Fibroblast of peridontal ligament (primary cell): ENCODE measurements at regions not wholly inside any gene's neighbourhood (a gene's known extent, or its start where the extent isn't known, plus 50 kb on each side); places are given as distances from the start of the nearest gene placed in this dataset.

Source experiments
- DNase-seq: peaks from one replicate; pipeline ENCODE4 v3.0.0-alpha.2; 2010; ENCODE audit errors: extremely low read depth

GRCh38 chr2:150787353-150788093, 300.1 kb upstream of the RND3 start:
- DNase-seq, result no peak

DNA sequence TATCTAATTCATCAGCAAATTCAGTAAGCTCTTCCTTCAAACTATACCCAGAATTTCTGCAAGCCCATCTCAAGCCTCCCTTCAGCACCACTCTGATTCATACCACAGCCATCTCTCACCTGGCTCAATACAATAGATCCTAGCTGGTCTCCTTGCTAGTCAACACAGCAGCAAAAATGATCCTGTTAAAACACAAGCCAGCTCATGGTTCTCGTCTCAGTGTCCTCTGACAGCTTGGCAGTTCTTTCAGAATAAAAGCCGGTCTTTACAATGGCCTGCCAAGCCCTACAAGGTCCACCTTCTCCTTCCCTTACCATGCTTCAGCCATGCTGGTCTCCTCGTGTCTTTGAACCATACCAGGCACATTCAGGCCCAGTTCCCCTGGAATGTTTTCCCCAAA, 296.9 kb upstream of the RND3 start:
- no peak for DNase-seq

DNA sequence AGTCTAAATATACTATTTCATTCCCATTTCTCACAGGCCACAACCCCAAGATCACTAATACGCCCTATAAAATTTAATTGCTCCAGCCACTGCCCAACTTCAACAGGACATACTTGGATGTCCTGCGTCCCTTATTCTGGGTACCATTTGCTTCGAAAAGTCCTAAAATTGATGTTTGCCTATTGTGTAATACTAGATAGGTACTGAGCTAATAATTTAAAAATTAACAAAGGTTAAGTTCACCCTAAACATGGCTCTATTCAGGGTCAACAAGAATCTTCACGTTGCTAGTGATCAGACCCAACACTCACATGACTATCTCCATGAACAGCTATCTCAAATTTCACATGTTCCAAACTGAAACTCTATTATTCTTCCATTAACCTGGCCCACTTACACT, 296.4 kb upstream of the RND3 start:
- DNase-seq, result no peak

DNA sequence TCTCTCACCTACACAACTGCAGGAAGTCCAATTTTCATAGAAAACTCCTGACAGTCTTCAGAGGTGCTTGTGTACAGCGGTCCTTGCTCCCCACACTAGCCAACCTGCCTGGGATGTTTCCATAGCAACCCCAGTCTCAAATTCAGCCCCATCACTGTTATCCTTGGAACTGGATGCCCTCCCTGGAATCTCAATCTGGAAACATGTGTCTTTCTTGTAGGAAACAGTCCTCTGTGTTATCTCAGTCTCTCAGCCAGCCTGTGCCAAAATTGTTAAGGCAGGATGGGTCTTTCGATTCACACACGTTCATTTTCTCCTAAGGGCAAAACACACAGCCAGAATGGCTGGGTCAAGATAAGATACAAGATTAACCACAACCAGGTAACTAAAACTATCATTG, 295.5 kb upstream of the RND3 start:
- DNase-seq, result no peak

GRCh38 chr2:150782613-150783012, 295.1 kb upstream of the RND3 start:
- no peak for DNase-seq

GRCh38 chr2:150781142-150781541, 293.7 kb upstream of the RND3 start:
- no peak for DNase-seq

- no peak for DNase-seq
Measured at GRCh38 chr2:150778828-150779227, 291.4 kb upstream of the RND3 start.

DNA sequence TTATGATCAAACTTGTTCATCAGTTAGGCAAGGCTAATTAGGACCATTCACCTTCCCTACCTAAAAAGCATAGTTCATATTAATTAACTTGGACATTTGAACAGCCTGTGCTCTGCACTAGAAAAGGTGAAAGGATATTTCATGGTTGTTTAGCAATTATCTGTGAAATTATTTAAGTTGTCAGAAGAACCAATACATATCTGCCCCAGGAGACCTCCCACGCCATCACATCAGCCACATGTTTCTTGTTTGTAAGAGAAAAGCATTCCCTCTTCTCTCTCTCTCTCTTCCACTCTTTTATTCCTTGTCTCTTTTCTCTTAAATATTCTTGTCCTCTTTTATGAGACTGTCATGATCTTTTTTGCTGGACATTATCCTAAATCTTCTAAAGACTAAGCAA, 282.0 kb upstream of the RND3 start:
- DNase-seq, result no peak

DNA sequence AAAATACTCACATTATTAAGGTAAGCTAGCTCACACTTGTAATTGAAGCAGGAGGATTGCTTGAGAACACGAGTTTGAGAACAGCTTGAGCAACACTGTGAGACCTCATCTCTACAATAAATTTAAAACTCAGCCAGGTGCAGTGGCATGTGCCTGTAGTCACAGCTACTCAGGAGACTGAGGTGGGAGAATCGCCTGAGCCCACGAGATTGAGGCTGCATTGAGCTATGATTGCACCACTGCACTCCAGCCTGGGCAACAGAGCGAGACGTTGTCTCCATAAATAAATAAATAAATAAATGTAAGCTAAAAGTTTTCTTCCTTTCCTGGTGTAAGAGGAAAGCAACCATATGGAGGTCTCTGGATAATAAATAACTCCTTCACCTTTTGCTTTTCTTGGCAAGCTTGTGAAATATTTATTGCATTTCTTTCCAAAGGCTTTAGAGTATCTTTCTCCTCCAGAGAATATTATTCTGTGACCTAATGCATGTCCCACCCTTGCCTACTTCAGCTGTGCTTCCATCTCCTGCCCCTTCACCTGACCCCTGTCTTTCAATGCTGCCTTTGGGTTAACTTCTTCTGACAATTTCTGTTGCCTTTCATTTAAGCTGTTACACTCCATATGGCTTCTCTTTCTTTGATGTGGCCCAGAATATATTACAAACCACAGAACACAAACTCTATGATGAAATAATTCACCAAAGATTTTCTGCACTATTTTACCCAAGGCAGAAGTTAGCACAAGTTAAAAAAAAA, 280.7 kb upstream of the RND3 start:
- peak; percentile 34 for DNase-seq

DNA sequence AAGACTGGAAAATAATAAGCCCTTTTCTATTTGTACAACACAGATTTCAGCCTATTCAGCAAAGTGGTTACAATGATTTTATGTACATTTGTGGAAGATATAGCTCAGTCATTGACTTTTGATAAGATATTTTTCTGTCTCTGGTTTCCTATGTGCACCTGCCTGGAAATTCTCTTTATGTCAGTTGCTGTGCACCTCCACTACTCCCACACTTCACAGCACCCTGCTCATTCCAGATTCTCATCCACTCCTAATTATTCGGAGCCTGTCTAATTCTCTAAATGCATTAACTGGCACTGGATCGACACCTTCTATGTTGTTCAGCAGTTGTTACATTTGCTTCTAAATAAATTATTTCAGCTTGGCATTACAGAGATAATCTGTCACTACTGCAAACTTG, 275.1 kb upstream of the RND3 start:
- no peak for DNase-seq

DNA sequence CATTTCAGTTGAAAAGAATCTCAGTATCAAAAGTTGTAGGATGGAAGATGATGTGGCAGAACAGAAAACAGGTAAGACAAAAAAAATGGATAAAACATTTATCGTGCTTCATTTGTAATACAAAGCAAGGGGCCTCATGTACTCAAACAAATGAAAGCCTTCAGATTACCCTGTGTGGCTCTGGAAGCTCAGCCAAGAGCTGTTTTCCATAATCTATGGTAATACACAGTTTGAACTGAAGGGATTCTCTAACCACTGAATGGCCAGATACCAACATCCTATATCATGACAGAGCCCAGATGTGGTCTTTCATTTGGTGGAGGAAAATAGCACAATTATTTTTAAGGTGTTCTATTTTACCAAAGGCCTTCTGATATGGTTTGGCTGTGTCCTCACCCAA, 272.1 kb upstream of the RND3 start:
- DNase-seq, result no peak

- no peak for DNase-seq
Measured at GRCh38 chr2:150759106-150759505, 271.6 kb upstream of the RND3 start.

DNA sequence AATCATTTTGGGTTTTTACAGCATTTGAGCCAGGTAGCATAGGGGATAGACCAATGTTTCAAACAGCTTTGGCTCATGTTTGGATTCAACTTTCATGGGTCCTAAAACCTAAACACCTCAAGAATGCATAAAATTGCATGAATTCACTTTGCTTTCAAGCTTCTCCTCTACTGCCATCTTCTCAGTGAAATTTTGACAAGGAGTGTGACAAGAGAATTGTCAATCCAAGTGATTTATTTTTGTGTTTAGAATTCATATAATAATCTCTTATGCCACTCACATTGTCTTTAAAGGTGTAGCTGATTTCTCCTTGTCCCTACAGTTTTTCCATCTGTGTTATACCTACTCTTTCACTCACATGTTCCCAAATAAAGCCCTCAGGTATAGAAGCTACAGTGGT, 264.8 kb upstream of the RND3 start:
- DNase-seq, result no peak

DNA sequence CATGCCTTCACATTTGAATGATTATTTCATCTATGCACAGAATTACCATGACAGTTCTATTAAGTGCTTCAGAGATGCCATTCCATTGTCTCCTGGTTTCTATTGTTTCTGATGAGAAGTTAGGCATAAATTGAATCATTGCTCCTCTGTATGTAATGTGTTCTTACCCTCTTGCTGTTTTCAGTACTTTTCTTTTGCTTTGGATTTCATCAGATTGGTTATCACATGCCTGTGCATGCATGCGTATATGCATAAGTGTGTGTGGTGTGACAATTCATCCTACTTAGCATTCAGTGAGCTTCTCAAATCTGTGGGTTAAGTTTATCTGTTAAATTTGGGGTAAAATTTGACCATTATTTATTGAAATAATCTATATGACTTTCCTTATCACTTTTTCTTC, 263.3 kb upstream of the RND3 start:
- DNase-seq, result no peak

DNA sequence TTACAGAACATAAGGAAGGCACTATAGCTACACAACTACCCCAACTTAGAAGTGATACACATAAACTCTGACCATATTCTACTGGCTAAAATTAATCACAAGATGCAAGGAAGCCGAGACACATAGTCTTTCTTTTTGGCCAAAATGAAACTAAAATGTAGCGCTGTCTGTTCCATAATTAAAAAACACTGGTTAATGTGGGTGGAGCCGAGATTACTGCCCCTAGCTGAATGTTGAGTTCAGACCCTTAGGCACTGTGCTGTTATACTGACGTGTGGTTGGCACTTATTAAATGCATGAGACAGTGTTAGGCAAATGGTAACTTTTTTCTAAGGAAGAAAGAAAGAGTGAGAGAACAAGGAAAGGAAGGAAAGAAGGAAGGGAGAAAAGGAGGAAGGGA, 254.6 kb upstream of the RND3 start:
- DNase-seq, result no peak

DNA sequence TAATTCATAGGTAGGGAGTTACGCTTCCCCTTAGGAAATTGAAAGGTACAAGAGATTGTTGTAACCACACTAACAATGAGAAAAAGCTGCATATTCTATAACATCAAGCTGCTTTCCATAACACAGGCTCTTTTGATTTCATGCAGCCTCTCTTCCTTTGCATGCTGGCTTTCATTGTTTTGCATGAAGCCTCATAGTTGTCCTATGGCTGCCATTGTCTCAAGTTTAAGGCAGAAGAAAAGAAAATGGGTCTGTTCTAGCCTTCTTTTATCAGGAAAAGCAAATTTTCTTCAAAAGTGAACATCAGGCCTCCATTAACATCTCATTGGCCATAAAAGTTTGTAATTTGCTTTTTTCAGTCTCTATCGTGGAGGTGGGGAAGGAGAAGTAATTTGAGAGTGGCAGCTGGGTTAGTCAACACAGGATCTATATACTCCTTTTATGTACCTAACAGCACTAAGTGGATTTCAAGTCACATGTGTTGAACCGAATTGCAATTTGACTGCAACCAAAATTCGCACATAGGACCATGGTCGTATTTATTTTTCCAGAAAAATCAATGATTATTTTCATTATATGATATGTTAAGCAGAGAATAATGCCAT, 248.5 kb upstream of the RND3 start:
- no peak for DNase-seq

DNA sequence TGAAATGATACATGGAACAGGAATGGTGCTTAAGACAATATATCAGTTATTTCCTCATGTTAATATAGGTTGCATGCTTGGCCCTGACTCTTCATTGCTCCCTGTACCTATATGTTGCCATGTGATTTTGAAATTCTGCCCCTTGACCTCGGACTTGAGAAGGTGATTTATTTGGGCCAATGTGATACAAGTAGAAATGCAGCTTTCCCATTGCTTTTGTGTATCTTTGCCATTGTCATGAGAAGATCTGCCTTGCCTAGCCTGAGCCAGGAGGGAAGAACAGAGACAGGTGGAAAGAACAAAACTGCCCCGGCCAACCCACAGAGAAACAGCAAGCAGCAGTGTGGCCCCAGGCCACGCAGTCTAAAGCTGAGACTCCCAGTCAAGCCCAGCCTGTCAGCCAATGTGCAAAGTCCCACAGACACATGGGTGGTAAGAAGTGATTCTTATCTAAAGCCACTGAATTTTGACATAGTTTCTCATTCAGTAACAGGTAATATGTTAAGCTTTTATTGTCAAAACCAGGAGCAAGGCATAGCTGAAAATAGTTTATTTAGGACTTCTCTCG, 245.7 kb upstream of the RND3 start:
- no peak for DNase-seq

DNA sequence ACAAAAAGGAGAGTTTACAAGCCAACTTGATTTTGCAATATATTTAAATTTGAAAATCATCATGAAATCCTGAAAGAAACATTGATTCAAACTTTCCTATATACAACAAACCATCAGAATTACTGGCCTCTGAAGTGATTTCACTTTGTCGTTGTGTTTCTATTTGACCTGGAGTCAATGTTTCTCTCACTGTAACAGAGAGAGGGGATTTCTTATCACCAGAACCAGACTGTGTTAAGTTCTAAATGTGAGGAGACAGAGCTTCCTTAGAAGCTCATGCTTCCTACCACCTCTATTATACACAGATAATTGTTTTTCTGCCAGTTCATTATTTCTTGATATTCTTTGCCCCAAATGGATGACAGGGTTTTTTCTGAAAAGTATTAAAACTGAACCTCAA, 245.0 kb upstream of the RND3 start:
- no peak for DNase-seq

GRCh38 chr2:150732064-150732463, 244.6 kb upstream of the RND3 start:
- DNase-seq, result peak; percentile 74

GRCh38 chr2:150729495-150729955, 242.1 kb upstream of the RND3 start:
- no peak for DNase-seq

DNA sequence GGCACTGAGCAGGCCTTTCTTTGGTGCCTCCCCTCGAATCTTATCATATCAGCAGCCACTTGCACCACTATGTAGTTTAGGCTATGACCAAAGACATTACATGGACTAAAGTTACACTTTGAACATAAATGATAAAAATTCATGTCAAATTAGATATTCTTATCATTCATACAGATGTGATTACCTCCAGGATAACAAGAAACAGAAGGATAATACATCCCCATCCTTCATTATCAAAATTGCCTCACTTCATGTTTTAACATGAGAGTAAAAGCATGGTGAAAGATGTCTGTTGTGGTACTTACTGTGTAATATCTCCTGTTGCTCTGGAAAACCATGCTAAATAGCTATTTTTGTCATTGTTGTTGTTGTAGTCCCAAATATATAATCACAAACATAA, 230.8 kb upstream of the RND3 start:
- no peak for DNase-seq

- peak; percentile 76 for DNase-seq
Measured at GRCh38 chr2:150716186-150716585, 228.7 kb upstream of the RND3 start.

DNA sequence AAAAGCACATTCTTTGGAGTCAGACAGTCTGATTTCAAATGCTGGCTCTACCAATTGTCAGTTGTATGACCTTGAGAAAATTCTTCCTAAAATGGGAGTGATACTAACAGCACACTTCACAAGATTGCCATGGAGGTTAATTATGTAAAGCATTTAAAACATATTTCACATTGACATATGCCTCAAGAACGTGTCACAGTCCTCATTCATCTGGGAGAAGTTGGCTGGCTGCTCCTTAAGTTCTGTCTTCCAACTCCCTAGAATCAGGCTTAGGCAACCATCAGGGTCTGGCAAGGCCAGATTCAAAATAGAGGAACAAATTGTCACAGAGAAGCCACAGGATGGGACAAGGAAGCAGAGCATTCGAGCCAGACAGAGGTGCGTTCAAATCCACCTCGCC, 228.0 kb upstream of the RND3 start:
- no peak for DNase-seq
